Tibial nerve (tissue), 4 donors: ENCODE measurements at regions not wholly inside any gene's neighbourhood (a gene's known extent, or its start where the extent isn't known, plus 50 kb on each side); places are given as distances from the start of the nearest gene placed in this dataset.

Experiments used
- DNase-seq, 2 donors: peaks; one replicate each; pipeline ENCODE4 v3.0.0-alpha.2; 2019; ENCODE audit warnings: low spot score in 2 of 2
- H3K27ac ChIP-seq, 4 donors: fragments of 200-600 bp; sonication (generic) in 3 of 4; one replicate each; pipeline ENCODE4 v1.5.1; 2017 to 2019; ENCODE audit warnings: mild to moderate bottlenecking in 1 of 4
- H3K27me3 ChIP-seq, 2 donors: fragments of 200-600 bp; sonication (generic) in 1 of 2; one replicate each; pipeline versions ENCODE4 v1.5.1 to v1.6.0; 2017 to 2019
- H3K36me3 ChIP-seq, 3 donors: fragments of 200-600 bp; sonication (generic); one replicate each; pipeline ENCODE4 v1.5.1; 2018 to 2019
- H3K4me1 ChIP-seq, 4 donors: fragments of 200-600 bp; sonication (generic) in 3 of 4; one replicate each; pipeline ENCODE4 v1.5.1; 2017 to 2019
- H3K4me3 ChIP-seq, 4 donors: fragments of 200-600 bp; sonication (generic) in 3 of 4; one replicate each; pipeline ENCODE4 v1.5.1; 2017 to 2019; ENCODE audit warnings: mild to moderate bottlenecking in 1 of 4, moderate library complexity in 1 of 4
- H3K9me3 ChIP-seq, 4 donors: fragments of 200-600 bp; sonication (generic) in 3 of 4; one replicate each; pipeline ENCODE4 v1.5.1; 2017 to 2019
- EP300 ChIP-seq, 2 donors: sonication (generic); formaldehyde crosslinking; IDR thresholded peaks; one replicate each; pipeline ENCODE4 v1.6.1; 2017; ENCODE audit warnings: antibody characterized with exemption in 2 of 2, mild to moderate bottlenecking in 1 of 2
- POLR2A ChIP-seq, 2 donors: fragments of 450-650 bp; IDR thresholded peaks; one replicate each; pipeline ENCODE4 v1.6.1; 2017; ENCODE audit warnings: antibody characterized with exemption in 2 of 2, mild to moderate bottlenecking in 2 of 2, moderate library complexity in 2 of 2
- WGBS, 2 donors: methylation state at CpG; one replicate each; pipeline ENCODE4 v1.1.5; 2018; 5-methylcytosine and 5-hydroxymethylcytosine counted together
- TF ChIP-seq, protein P1 (sequence below), 5 experiments: fragments of 200-600 bp in 3 of 5; fragments of 450-650 bp in 2 of 5; sonication (generic) in 3 of 5; IDR thresholded peaks; one replicate each; pipeline ENCODE4 v1.5.1; 2016 to 2019; ENCODE audit warnings: antibody characterized with exemption in 5 of 5, mild to moderate bottlenecking in 3 of 5, moderate library complexity in 2 of 5

GRCh38 chr3:189084620-189085019 is 87.2 kb upstream of the TPRG1 start:
- H3K36me3 ChIP-seq, result no peaks in the 10 kb centered on the region
- H3K9me3 ChIP-seq, result peaks cover 0 to 7% (median 0%) of the 10 kb centered on the region in 4 donors
- 82 to 95% methylated on average over 4 of the region's 4 CpGs for WGBS, 2 donors
- TF ChIP-seq, protein P1, sequence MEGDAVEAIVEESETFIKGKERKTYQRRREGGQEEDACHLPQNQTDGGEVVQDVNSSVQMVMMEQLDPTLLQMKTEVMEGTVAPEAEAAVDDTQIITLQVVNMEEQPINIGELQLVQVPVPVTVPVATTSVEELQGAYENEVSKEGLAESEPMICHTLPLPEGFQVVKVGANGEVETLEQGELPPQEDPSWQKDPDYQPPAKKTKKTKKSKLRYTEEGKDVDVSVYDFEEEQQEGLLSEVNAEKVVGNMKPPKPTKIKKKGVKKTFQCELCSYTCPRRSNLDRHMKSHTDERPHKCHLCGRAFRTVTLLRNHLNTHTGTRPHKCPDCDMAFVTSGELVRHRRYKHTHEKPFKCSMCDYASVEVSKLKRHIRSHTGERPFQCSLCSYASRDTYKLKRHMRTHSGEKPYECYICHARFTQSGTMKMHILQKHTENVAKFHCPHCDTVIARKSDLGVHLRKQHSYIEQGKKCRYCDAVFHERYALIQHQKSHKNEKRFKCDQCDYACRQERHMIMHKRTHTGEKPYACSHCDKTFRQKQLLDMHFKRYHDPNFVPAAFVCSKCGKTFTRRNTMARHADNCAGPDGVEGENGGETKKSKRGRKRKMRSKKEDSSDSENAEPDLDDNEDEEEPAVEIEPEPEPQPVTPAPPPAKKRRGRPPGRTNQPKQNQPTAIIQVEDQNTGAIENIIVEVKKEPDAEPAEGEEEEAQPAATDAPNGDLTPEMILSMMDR (IDR thresholded peaks at IDR 0.05), result no peak
- TF ChIP-seq EP300 (IDR thresholded peaks at IDR 0.05) (no peak), POLR2A (IDR thresholded peaks at IDR 0.05) (no peak)
- no peaks in the 10 kb centered on the region for H3K4me1 ChIP-seq
- no peak overlapping the region for H3K27ac ChIP-seq
- no peaks in the 10 kb centered on the region for H3K27me3 ChIP-seq
- no peak overlapping the region for H3K4me3 ChIP-seq
- DNase-seq, result no peak

DNA sequence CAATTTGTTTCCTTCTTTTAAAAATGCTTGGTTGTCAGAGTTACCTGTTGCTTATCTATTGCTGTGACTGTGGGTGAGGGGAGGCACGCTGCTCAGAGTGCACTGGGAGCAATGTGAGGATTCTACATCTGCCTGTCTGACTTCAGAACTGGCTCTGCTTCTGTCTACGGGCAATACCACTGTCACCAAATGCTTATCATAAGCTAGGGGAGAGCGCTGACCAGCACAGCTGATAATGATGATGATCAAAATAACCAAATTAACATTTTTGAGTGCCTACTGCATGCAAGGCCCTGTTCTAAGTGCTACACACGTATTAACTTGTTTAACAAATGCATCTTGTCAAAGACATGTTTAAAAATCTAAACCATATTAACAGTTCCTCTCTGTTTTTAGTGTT is 79.2 kb upstream of the TPRG1 start:
- DNase-seq, result no peak
- Histone ChIP-seq H3K27ac (no peak overlapping the region), H3K27me3 (no peaks in the 10 kb centered on the region), H3K4me1 (peaks cover 0 to 8% (median 0%) of the 10 kb centered on the region in 4 donors), H3K36me3 (no peaks in the 10 kb centered on the region), H3K4me3 (no peak overlapping the region), H3K9me3 (peaks cover 0 to 4% (median 0%) of the 10 kb centered on the region in 4 donors)
- WGBS, 2 donors, result 81 to 85% methylated on average over 4 of the region's 4 CpGs
- TF ChIP-seq POLR2A (IDR thresholded peaks at IDR 0.05) (no peak), EP300 (IDR thresholded peaks at IDR 0.05) (no peak)
- TF ChIP-seq, protein P1 (IDR thresholded peaks at IDR 0.05), result no peak

- peaks cover 0 to 26% (median 0%) of the 10 kb centered on the region in 4 donors for H3K4me1 ChIP-seq
- DNase-seq, result no peak
- 83 to 89% methylated on average over 6 of the region's 6 CpGs for WGBS, 2 donors
- no peaks in the 10 kb centered on the region for H3K9me3 ChIP-seq
- TF ChIP-seq, protein P1 (IDR thresholded peaks at IDR 0.05), result no peak
- TF ChIP-seq POLR2A (IDR thresholded peaks at IDR 0.05) (no peak), EP300 (IDR thresholded peaks at IDR 0.05) (no peak)
- no peak overlapping the region for H3K4me3 ChIP-seq
- H3K27me3 ChIP-seq, result no peaks in the 10 kb centered on the region
- H3K36me3 ChIP-seq, result no peaks in the 10 kb centered on the region
- peak overlapping the region in 1 of 4 donors; percentile 39 for H3K27ac ChIP-seq
Observed at GRCh38 chr3:189094539-189094938, 77.2 kb upstream of the TPRG1 start.

DNA sequence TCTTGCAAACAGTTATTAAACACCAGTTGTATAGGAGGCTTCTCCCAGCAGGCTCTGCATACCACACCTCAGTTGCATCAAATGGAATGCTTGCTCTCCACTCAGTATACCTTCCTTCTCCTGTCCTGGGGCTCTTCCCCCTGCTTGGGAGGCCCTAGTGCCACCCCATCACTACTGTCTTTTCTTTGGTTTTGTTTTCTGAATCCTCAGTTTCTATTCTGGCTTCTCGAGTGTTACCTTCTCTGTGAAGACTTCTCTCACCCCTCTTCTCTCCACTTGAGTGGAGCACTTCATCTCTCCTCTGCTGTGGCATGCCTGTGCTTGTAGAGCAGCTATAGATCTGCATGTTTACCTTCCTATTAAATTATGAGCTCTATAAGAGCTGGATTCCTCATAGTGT is 75.7 kb upstream of the TPRG1 start:
- H3K27ac ChIP-seq, result no peak overlapping the region
- TF ChIP-seq POLR2A (IDR thresholded peaks at IDR 0.05) (no peak), EP300 (IDR thresholded peaks at IDR 0.05) (no peak)
- TF ChIP-seq, protein P1 (IDR thresholded peaks at IDR 0.05), result no peak
- no peaks in the 10 kb centered on the region for H3K36me3 ChIP-seq
- H3K4me1 ChIP-seq, result peaks cover 0 to 36% (median 0%) of the 10 kb centered on the region in 4 donors
- DNase-seq, result no peak
- H3K27me3 ChIP-seq, result no peaks in the 10 kb centered on the region
- WGBS, 2 donors, result 88 to 100% methylated on average over 1 of the region's 1 CpG
- H3K4me3 ChIP-seq, result no peak overlapping the region
- H3K9me3 ChIP-seq, result no peaks in the 10 kb centered on the region

DNA sequence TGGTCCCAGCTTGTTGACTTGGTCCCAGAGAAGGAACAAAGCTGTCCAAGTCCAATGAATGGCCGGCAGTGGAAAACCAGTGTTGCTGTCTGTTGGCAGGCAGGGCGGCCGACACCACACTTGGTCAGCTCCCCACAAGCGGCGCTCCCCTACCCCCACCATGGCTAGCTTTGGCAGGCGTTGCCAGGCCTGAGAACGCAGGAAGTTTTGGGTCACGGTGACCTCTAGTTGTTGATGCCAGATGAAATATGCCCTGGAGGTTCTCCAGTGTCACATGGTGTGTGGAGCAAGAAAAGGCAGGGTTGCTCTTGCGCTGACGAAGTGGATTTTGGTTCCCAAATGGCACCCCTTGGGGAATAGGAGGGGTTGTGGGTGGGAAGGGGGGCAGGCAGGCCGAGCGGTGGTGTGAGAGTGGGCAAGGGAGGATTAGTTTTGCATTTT is 72.7 kb upstream of the TPRG1 start:
- 74 to 75% methylated on average over 12 of the region's 12 CpGs for WGBS, 2 donors
- DNase-seq, result peak; percentile 83 to 93
- H3K9me3 ChIP-seq, result no peaks in the 10 kb centered on the region
- peak overlapping the region in 1 of 4 donors; percentile 10 for H3K4me3 ChIP-seq
- H3K27me3 ChIP-seq, result no peaks in the 10 kb centered on the region
- peak overlapping the region; percentile 47 to 86 (median 72) for H3K27ac ChIP-seq
- no peaks in the 10 kb centered on the region for H3K36me3 ChIP-seq
- TF ChIP-seq EP300 (IDR thresholded peaks at IDR 0.05), result peak; percentile 34 to 96
- no peak for TF ChIP-seq POLR2A (IDR thresholded peaks at IDR 0.05)
- H3K4me1 ChIP-seq, result peaks cover 0 to 33% (median 0%) of the 10 kb centered on the region in 4 donors
